H1 (cell line): ENCODE measurements at regions not wholly inside any gene's neighbourhood (a gene's known extent, or its start where the extent isn't known, plus 50 kb on each side); places are given as distances from the start of the nearest gene placed in this dataset.

Source experiments
- CTCF ChIA-PET: fragments of 300-600 bp; sonication (Branson Sonifier 250); formaldehyde crosslinking; loops from one replicate; lab custom pipeline; 2021; ENCODE audit not compliant: partially characterized antibody; lab: Charles Lee
- POLR2A ChIA-PET: fragments of 300-600 bp; sonication (Branson Sonifier 250); formaldehyde crosslinking; loops from one replicate; lab custom pipeline; 2021; ENCODE audit warnings: inconsistent platforms; ENCODE audit not compliant: partially characterized antibody; lab: Charles Lee
- DNase-seq, 2 experiments: peaks; one replicate each; pipeline versions ENCODE4 v3.0.0 to v3.0.0-alpha.2; 2010 to 2022; ENCODE audit warnings: low spot score in 2 of 2, low read depth in 1 of 2, mixed read lengths in 1 of 2
- FAIRE-seq: peaks from 2 replicates; lab custom pipeline; 2011; peaks lifted over from hg19 to GRCh38; lab: Jason Lieb, UNC
- H2AFZ ChIP-seq: 2 replicates; pipeline ENCODE4 v1.8.1; 2012; ENCODE audit warnings: low read length, inconsistent platforms
- H2AK5ac ChIP-seq: 2 replicates; pipeline ENCODE4 v1.6.1; 2013; ENCODE audit warnings: low read depth, low read length
- H2BK120ac ChIP-seq: replicated peaks from 2 replicates; pipeline ENCODE3; 2013; ENCODE audit warnings: low read depth, low read length, inconsistent platforms
- H2BK12ac ChIP-seq: 2 replicates; pipeline ENCODE4 v1.6.1; 2013; ENCODE audit warnings: low read depth, low read length
- H2BK15ac ChIP-seq: 2 replicates; pipeline ENCODE4 v1.6.1; 2013; ENCODE audit warnings: low read length
- H2BK20ac ChIP-seq: 2 replicates; pipeline ENCODE4 v1.6.1; 2013; ENCODE audit warnings: low read length
- H2BK5ac ChIP-seq: 2 replicates; pipeline ENCODE4 v1.6.1; 2013; ENCODE audit warnings: low read depth, low read length
- H3K14ac ChIP-seq: 2 replicates; pipeline ENCODE4 v1.6.1; 2013; ENCODE audit warnings: inconsistent platforms; ENCODE audit not compliant: insufficient read length
- H3K18ac ChIP-seq: 2 replicates; pipeline ENCODE4 v1.6.1; 2013; ENCODE audit warnings: low read length; ENCODE audit errors: extremely low read depth
- H3K23ac ChIP-seq: 2 replicates; pipeline ENCODE4 v1.6.1; 2013; ENCODE audit warnings: inconsistent platforms; ENCODE audit not compliant: insufficient read length
- H3K23me2 ChIP-seq: 2 replicates; pipeline ENCODE4 v1.6.1; 2013; ENCODE audit warnings: low read depth, low read length
- H3K27ac ChIP-seq: 2 replicates; pipeline ENCODE4 v1.6.1; 2011; ENCODE audit warnings: low read depth, low read length, inconsistent platforms
- H3K27me3 ChIP-seq, 4 experiments: replicated peaks in 1 of 4; 1 replicate in 1 of 4; 2 replicates in 3 of 4; pipeline versions ENCODE4 v1.6.1 to v1.8.1; 2011 to 2013; ENCODE audit warnings: low read length in 3 of 4, mild to moderate bottlenecking in 3 of 4, inconsistent platforms in 2 of 4, mixed read lengths in 2 of 4, moderate library complexity in 1 of 4; ENCODE audit not compliant: control insufficient read depth in 3 of 4, insufficient read depth in 3 of 4; ENCODE audit errors: extremely low read depth in 1 of 4
- H3K36me3 ChIP-seq, 4 experiments: 2 replicates each; pipeline versions ENCODE4 v1.6.1 to v1.8.1; 2011 to 2013; ENCODE audit warnings: mild to moderate bottlenecking in 4 of 4, low read length in 3 of 4, moderate library complexity in 2 of 4, control low read depth in 1 of 4, inconsistent platforms in 1 of 4; ENCODE audit not compliant: insufficient read depth in 4 of 4, control insufficient read depth in 2 of 4
- H3K4ac ChIP-seq: replicated peaks from 2 replicates; pipeline ENCODE3; 2013; ENCODE audit warnings: low read length, low read depth, mixed read lengths, inconsistent platforms; ENCODE audit not compliant: insufficient read length
- H3K4me1 ChIP-seq, 4 experiments: replicated peaks in 1 of 4; 1 replicate in 1 of 4; 2 replicates in 3 of 4; pipeline versions ENCODE4 v1.6.1 to v1.8.1; 2011 to 2013; ENCODE audit warnings: low read length in 3 of 4, inconsistent platforms in 2 of 4, mixed read lengths in 1 of 4; ENCODE audit not compliant: insufficient read depth in 4 of 4, control insufficient read depth in 3 of 4
- H3K4me2 ChIP-seq, 2 experiments: 2 replicates each; pipeline versions ENCODE4 v1.6.1 to v1.8.1; 2011 to 2013; ENCODE audit warnings: low read depth in 2 of 2, low read length in 2 of 2, control low read depth in 1 of 2, inconsistent platforms in 1 of 2, mild to moderate bottlenecking in 1 of 2; ENCODE audit not compliant: insufficient read depth in 1 of 2
- H3K4me3 ChIP-seq, 4 experiments: fragments of 200-600, 300-600 bp in 1 of 4; sonication (generic), shearing (Covaris generic), sonication (Bioruptor Twin) in 1 of 4; 2 replicates each; pipeline versions ENCODE4 v1.5.1 to v1.8.1; 2011 to 2016; ENCODE audit warnings: low read length in 4 of 4, low read depth in 3 of 4, control low read depth in 2 of 4, inconsistent platforms in 2 of 4, mild to moderate bottlenecking in 2 of 4, mixed read lengths in 1 of 4, moderate library complexity in 1 of 4; ENCODE audit not compliant: insufficient read depth in 2 of 4; ENCODE audit errors: extremely low read depth in 1 of 4
- H3K56ac ChIP-seq: replicated peaks from 2 replicates; pipeline ENCODE3; 2013; ENCODE audit warnings: low read depth, mild to moderate bottlenecking, mixed read lengths, low read length, inconsistent platforms; ENCODE audit not compliant: insufficient read length
- H3K79me1 ChIP-seq: 2 replicates; pipeline ENCODE4 v1.6.1; 2013; ENCODE audit warnings: low read depth, low read length, control low read depth
- H3K79me2 ChIP-seq, 2 experiments: 2 replicates each; pipeline versions ENCODE4 v1.6.1 to v1.8.1; 2012 to 2013; ENCODE audit warnings: low read length in 2 of 2, mild to moderate bottlenecking in 2 of 2, inconsistent platforms in 1 of 2; ENCODE audit not compliant: insufficient read depth in 2 of 2, control insufficient read depth in 1 of 2
- H3K9ac ChIP-seq, 4 experiments: replicated peaks in 1 of 4; 1 replicate in 1 of 4; 2 replicates in 3 of 4; pipeline versions ENCODE4 v1.6.1 to v1.8.1; 2011 to 2013; ENCODE audit warnings: low read depth in 3 of 4, low read length in 3 of 4, control low read depth in 2 of 4, mild to moderate bottlenecking in 2 of 4, moderate library complexity in 2 of 4, inconsistent platforms in 1 of 4; ENCODE audit errors: extremely low read depth in 1 of 4
- H3K9me3 ChIP-seq, 2 experiments: 2 replicates each; pipeline versions ENCODE4 v1.6.1 to v1.8.1; 2012 to 2013; ENCODE audit warnings: mild to moderate bottlenecking in 2 of 2, moderate library complexity in 2 of 2, control low read depth in 1 of 2, inconsistent platforms in 1 of 2, low read depth in 1 of 2, low read length in 1 of 2, mixed read lengths in 1 of 2; ENCODE audit not compliant: insufficient read depth in 2 of 2
- H4K20me1 ChIP-seq, 2 experiments: replicated peaks in 1 of 2; 2 replicates each; pipeline versions ENCODE3 to v1.8.1; 2011 to 2013; ENCODE audit warnings: inconsistent platforms in 2 of 2, low read length in 2 of 2, mild to moderate bottlenecking in 1 of 2; ENCODE audit not compliant: insufficient read depth in 2 of 2, control insufficient read depth in 1 of 2
- H4K5ac ChIP-seq: 2 replicates; pipeline ENCODE4 v1.6.1; 2013; ENCODE audit warnings: low read length, low read depth, mixed read lengths, inconsistent platforms; ENCODE audit not compliant: insufficient read length
- H4K8ac ChIP-seq: 2 replicates; pipeline ENCODE4 v1.8.0; 2013; ENCODE audit warnings: mild to moderate bottlenecking, moderate library complexity, low read length, inconsistent platforms; ENCODE audit not compliant: insufficient read depth; ENCODE audit errors: extremely low read depth
- H4K91ac ChIP-seq: replicated peaks from 2 replicates; pipeline ENCODE3; 2013; ENCODE audit warnings: low read length, mixed read lengths, inconsistent platforms; ENCODE audit not compliant: insufficient read length
- CEBPB ChIP-seq: IDR thresholded peaks from 2 replicates; pipeline ENCODE4 v1.6.1; 2012; ENCODE audit warnings: low read depth, low read length
- CTBP2 ChIP-seq: IDR thresholded peaks from 2 replicates; pipeline ENCODE4 v1.7.0; 2011; ENCODE audit warnings: borderline replicate concordance, mild to moderate bottlenecking, moderate library complexity, mixed read lengths, low read length; ENCODE audit not compliant: insufficient read depth, insufficient read length
- EGR1 ChIP-seq: IDR thresholded peaks from 2 replicates; pipeline ENCODE4 v1.6.1; 2011; ENCODE audit warnings: low read depth, low read length, borderline replicate concordance
- EP300 ChIP-seq, 2 experiments: IDR thresholded peaks; 1 replicate in 1 of 2; 2 replicates in 1 of 2; pipeline ENCODE4 v1.6.1; 2011 to 2012; ENCODE audit warnings: low read depth in 2 of 2, low read length in 2 of 2, mild to moderate bottlenecking in 2 of 2, borderline replicate concordance in 1 of 2, inconsistent platforms in 1 of 2, moderate library complexity in 1 of 2
- KDM5A ChIP-seq: fragments of 200-600 bp; IDR thresholded peaks from 2 replicates; pipeline ENCODE4 v1.7.1; 2012; ENCODE audit warnings: mild to moderate bottlenecking, low read length, inconsistent platforms, mixed read lengths
- MAX ChIP-seq: IDR thresholded peaks from 2 replicates; pipeline ENCODE4 v1.6.1; 2012; ENCODE audit warnings: inconsistent platforms
- RBBP5 ChIP-seq: IDR thresholded peaks from 2 replicates; pipeline ENCODE4 v1.7.1; 2012; ENCODE audit warnings: low read depth, mild to moderate bottlenecking, inconsistent platforms, low read length, moderate library complexity, borderline replicate concordance
- RFX5 ChIP-seq: IDR thresholded peaks from 2 replicates; pipeline ENCODE4 v1.6.1; 2011; ENCODE audit warnings: low read depth, low read length, improper control_type of control experiment, borderline replicate concordance
- SIN3A ChIP-seq, 2 experiments: IDR thresholded peaks in 1 of 2; conservative IDR thresholded peaks in 1 of 2; 2 replicates each; pipeline ENCODE4 v1.6.1; 2011 to 2012; ENCODE audit warnings: low read length in 2 of 2, improper control_type of control experiment in 1 of 2, low read depth in 1 of 2, mild to moderate bottlenecking in 1 of 2
- SIRT6 ChIP-seq: IDR thresholded peaks from one replicate; pipeline ENCODE4 v1.7.1; 2012; ENCODE audit warnings: low read length, inconsistent platforms
- SIX5 ChIP-seq: IDR thresholded peaks from 2 replicates; pipeline ENCODE4 v1.6.1; 2011; ENCODE audit warnings: mild to moderate bottlenecking, low read depth, low read length
- SP1 ChIP-seq: IDR thresholded peaks from 2 replicates; pipeline ENCODE4 v1.6.1; 2011; ENCODE audit warnings: low read depth, low read length
- SP2 ChIP-seq: IDR thresholded peaks from 2 replicates; pipeline ENCODE4 v1.6.1; 2012; ENCODE audit warnings: mild to moderate bottlenecking, low read length, inconsistent platforms
- TAF1 ChIP-seq: IDR thresholded peaks from 2 replicates; pipeline ENCODE4 v1.6.1; 2011; ENCODE audit warnings: mild to moderate bottlenecking, low read depth, low read length
- TAF7 ChIP-seq: optimal IDR thresholded peaks from 2 replicates; pipeline ENCODE3; 2011; ENCODE audit warnings: low read depth, mild to moderate bottlenecking, inconsistent platforms, low read length, moderate library complexity, borderline replicate concordance
- TCF12 ChIP-seq: IDR thresholded peaks from 2 replicates; pipeline ENCODE4 v1.6.1; 2011; ENCODE audit warnings: low read depth, mild to moderate bottlenecking, low read length
- WGBS, 2 experiments: shearing (Covaris generic) in 1 of 2; methylation state at CpG; one replicate each; pipeline versions ENCODE4 v1.1.6 to v1.1.7; 2013 to 2015; ENCODE audit warnings: low lambda C conversion rate in 2 of 2, mixed read lengths in 2 of 2, inconsistent platforms in 1 of 2, low coverage in 1 of 2, missing lambda C conversion rate in 1 of 2; ENCODE audit not compliant: insufficient replicate concordance in 2 of 2, insufficient coverage in 1 of 2, insufficient read length in 1 of 2; ENCODE audit errors: extremely low coverage in 1 of 2, missing lambda C conversion rate in 1 of 2; 5-methylcytosine and 5-hydroxymethylcytosine counted together

- H3K18ac ChIP-seq: no peak overlapping the region
- no peak overlapping the region for H2BK120ac ChIP-seq
- H2AK5ac ChIP-seq: no peak overlapping the region
- no peaks in the 10 kb centered on the region for H4K20me1 ChIP-seq
- H4K91ac ChIP-seq: no peak overlapping the region
- no peaks in the 10 kb centered on the region for H3K36me3 ChIP-seq
- H4K5ac ChIP-seq: no peak overlapping the region
- no peak overlapping the region for H2BK15ac ChIP-seq
- FAIRE-seq: no peak
- H3K79me1 ChIP-seq: no peaks in the 10 kb centered on the region
- H2AFZ ChIP-seq: no peak overlapping the region
- no peak overlapping the region for H3K4me2 ChIP-seq
- no peak overlapping the region for H3K9ac ChIP-seq
- no peak overlapping the region for H2BK20ac ChIP-seq
- H3K56ac ChIP-seq: no peak overlapping the region
- CTCF ChIA-PET: interaction anchor here (1.5 to 2.1 kb wide), 2 partner anchors 14 to 47 kb away, joined by 3 to 5 read pairs; no protein-coding TSS in a partner anchor
- H3K4ac ChIP-seq: no peak overlapping the region
- H2BK12ac ChIP-seq: no peak overlapping the region
- no peak for DNase-seq
- no peak overlapping the region for H3K27ac ChIP-seq
- no peak overlapping the region for H4K8ac ChIP-seq
- H3K23me2 ChIP-seq: no peaks in the 10 kb centered on the region
- no peaks in the 10 kb centered on the region for H3K9me3 ChIP-seq
- WGBS, 2 experiments: 89% methylated on average over 11 of the region's 11 CpGs; no CpG with 5 or more reads in 1 of the 2 experiments
- H3K4me1 ChIP-seq: no peaks in the 10 kb centered on the region
- no peak overlapping the region for H3K23ac ChIP-seq
- H3K4me3 ChIP-seq: no peak overlapping the region
- H3K14ac ChIP-seq: no peak overlapping the region
- POLR2A ChIA-PET: no interaction called here
- no peak overlapping the region for H2BK5ac ChIP-seq
- no peaks in the 10 kb centered on the region; a peak in 2 of 7 replicates for H3K27me3 ChIP-seq
- H3K79me2 ChIP-seq: no peaks in the 10 kb centered on the region
- TF ChIP-seq TCF12 (no peak), MAX (no peak), SP1 (no peak), CEBPB (no peak), EGR1 (no peak), KDM5A (no peak), CTBP2 (no peak), RBBP5 (no peak), SIN3A (conservative IDR thresholded peaks at IDR 0.05 in 1 of 2, IDR thresholded peaks at IDR 0.05 in 1 of 2; ENCODE audit: low read depth in 1 of 2, low read length in 2 of 2) (no peak), RFX5 (no peak), SP2 (no peak), TAF1 (no peak), EP300 (IDR thresholded peaks at IDR 0.05; ENCODE audit: borderline replicate concordance in 1 of 2, low read depth in 2 of 2, low read length in 2 of 2) (no peak), SIRT6 (no peak), TAF7 (no peak), SIX5 (no peak)
Observed at GRCh38 chr11:44510372-44510771, 55.1 kb upstream of the CD82 start.
